GM21423 (cell line): ENCODE measurements at regions not wholly inside any gene's neighbourhood (a gene's known extent, or its start where the extent isn't known, plus 50 kb on each side); places are given as distances from the start of the nearest gene placed in this dataset.
A peak's percentile ranks its signal among the peaks of the same experiment; 100 is the strongest.

Experiments used
- ATAC-seq: cut with Tn5 transposase; IDR thresholded peaks from one replicate; pipeline ENCODE4 v1.9.1; 2021; ENCODE audit warnings: mild to moderate bottlenecking, moderate library complexity; ENCODE audit not compliant: unreplicated experiment

GRCh38 chr4:110953191-110953590 lies 330.3 kb upstream of the PITX2 start:
- no peak for ATAC-seq

- no peak for ATAC-seq
Observed at GRCh38 chr4:110953898-110954297, 331.0 kb upstream of the PITX2 start.

GRCh38 chr4:110955748-110956147 lies 332.9 kb upstream of the PITX2 start:
- ATAC-seq: no peak

- no peak for ATAC-seq
Observed at GRCh38 chr4:110959041-110959643, 336.3 kb upstream of the PITX2 start.

- ATAC-seq: no peak
Observed at GRCh38 chr4:110961066-110961465, 338.2 kb upstream of the PITX2 start.

- ATAC-seq: no peak
Observed at GRCh38 chr4:110962616-110963015, 339.7 kb upstream of the PITX2 start.

- no peak for ATAC-seq
Observed at GRCh38 chr4:110963662-110964280, 340.9 kb upstream of the PITX2 start.

- no peak for ATAC-seq
Observed at GRCh38 chr4:110967936-110968335, 345.1 kb upstream of the PITX2 start.

- ATAC-seq: peak; percentile 89
Observed at GRCh38 chr4:110970642-110971041, 347.8 kb upstream of the PITX2 start.

- no peak for ATAC-seq
Observed at GRCh38 chr4:110975338-110975737, 352.5 kb upstream of the PITX2 start.

- no peak for ATAC-seq
Observed at GRCh38 chr4:110977554-110977953, 354.7 kb upstream of the PITX2 start.

- no peak for ATAC-seq
Observed at GRCh38 chr4:110978761-110979160, 355.9 kb upstream of the PITX2 start.

- ATAC-seq: no peak
Observed at GRCh38 chr4:110982486-110982885, 359.6 kb upstream of the PITX2 start.

- ATAC-seq: no peak
Observed at GRCh38 chr4:110988722-110989121, 365.8 kb upstream of the PITX2 start.

- ATAC-seq: no peak
Observed at GRCh38 chr4:110989125-110989524, 366.2 kb upstream of the PITX2 start.

GRCh38 chr4:110994781-110995180 lies 371.9 kb upstream of the PITX2 start:
- no peak for ATAC-seq

- ATAC-seq: no peak
Observed at GRCh38 chr4:110998320-110998719, 375.4 kb upstream of the PITX2 start.

GRCh38 chr4:111011458-111011857 lies 388.6 kb upstream of the PITX2 start:
- no peak for ATAC-seq

- ATAC-seq: no peak
Observed at GRCh38 chr4:111013846-111014245, 391.0 kb upstream of the PITX2 start.

GRCh38 chr4:111014537-111014936 lies 391.7 kb upstream of the PITX2 start:
- ATAC-seq: no peak

GRCh38 chr4:111016416-111016815 lies 393.5 kb upstream of the PITX2 start:
- ATAC-seq: no peak

GRCh38 chr4:111018216-111018615 lies 395.3 kb upstream of the PITX2 start:
- ATAC-seq: no peak

- no peak for ATAC-seq
Observed at GRCh38 chr4:111020476-111020875, 397.6 kb upstream of the PITX2 start.
